IPS-18a (cell line): ENCODE measurements at regions not wholly inside any gene's neighbourhood (a gene's known extent, or its start where the extent isn't known, plus 50 kb on each side); places are given as distances from the start of the nearest gene placed in this dataset.
"Not testable (repeated sequence)": the region's sequence is repeated elsewhere in the genome, so short reads cannot be mapped to it uniquely, and the experiment has no call there.

Source experiments
- H3K27ac ChIP-seq: one replicate; pipeline ENCODE4 v1.5.1; 2013; ENCODE audit warnings: low read length
- H3K27me3 ChIP-seq: one replicate; pipeline ENCODE4 v1.6.1; 2013; ENCODE audit warnings: mild to moderate bottlenecking, low read length; ENCODE audit not compliant: control insufficient read depth, insufficient read depth
- H3K36me3 ChIP-seq: one replicate; pipeline ENCODE4 v1.6.1; 2013; ENCODE audit warnings: low read depth, low read length; ENCODE audit not compliant: control insufficient read depth
- H3K4me1 ChIP-seq: one replicate; pipeline ENCODE4 v1.6.1; 2013; ENCODE audit warnings: low read depth, low read length; ENCODE audit not compliant: control insufficient read depth
- H3K4me3 ChIP-seq: one replicate; pipeline ENCODE4 v1.5.1; 2013; ENCODE audit warnings: low read length
- H3K9ac ChIP-seq: one replicate; pipeline ENCODE4 v1.6.1; 2013; ENCODE audit warnings: mild to moderate bottlenecking, low read length, moderate library complexity
- H3K9me3 ChIP-seq: one replicate; pipeline ENCODE4 v1.6.1; 2013; ENCODE audit warnings: low read depth, low read length; ENCODE audit not compliant: control insufficient read depth

GRCh38 chr7:28900311-28900710 is 57.8 kb downstream of the TRIL start:
- H3K9ac ChIP-seq: no peak overlapping the region
- no peak overlapping the region for H3K27ac ChIP-seq
- no peaks in the 10 kb centered on the region for H3K27me3 ChIP-seq
- H3K36me3 ChIP-seq: no peaks in the 10 kb centered on the region
- peaks cover 34% of the 10 kb centered on the region for H3K4me1 ChIP-seq
- H3K9me3 ChIP-seq: no peaks in the 10 kb centered on the region
- no peak overlapping the region for H3K4me3 ChIP-seq

- no peak overlapping the region for H3K4me3 ChIP-seq
- H3K36me3 ChIP-seq: no peaks in the 10 kb centered on the region
- H3K9ac ChIP-seq: no peak overlapping the region
Measured at GRCh38 chr7:28893888-28894287, 64.2 kb downstream of the TRIL start.

GRCh38 chr7:28891876-28892234 is 66.3 kb downstream of the TRIL start:
- not testable (repeated sequence) for H3K9ac ChIP-seq, H3K4me3 ChIP-seq, H3K9me3 ChIP-seq, H3K36me3 ChIP-seq, H3K27ac ChIP-seq, H3K27me3 ChIP-seq
- peaks cover 28% of the 10 kb centered on the region for H3K4me1 ChIP-seq

More at GRCh38 chr7:28893888-28894287, 64.2 kb downstream of the TRIL start:
- peaks cover 26% of the 10 kb centered on the region for H3K4me1 ChIP-seq
- no peaks in the 10 kb centered on the region for H3K9me3 ChIP-seq
- no peak overlapping the region for H3K27ac ChIP-seq
- H3K27me3 ChIP-seq: no peaks in the 10 kb centered on the region

- Histone ChIP-seq H3K9ac (peak overlapping the region; percentile 53), H3K27me3 (no peaks in the 10 kb centered on the region), H3K4me1 (peaks cover 28% of the 10 kb centered on the region), H3K4me3 (peak overlapping the region; percentile 42), H3K36me3 (no peaks in the 10 kb centered on the region), H3K9me3 (no peaks in the 10 kb centered on the region), H3K27ac (peak overlapping the region; percentile 88)
Measured at GRCh38 chr7:28891192-28891875, 66.8 kb downstream of the TRIL start.

GRCh38 chr7:28890137-28890536 is 68.0 kb downstream of the TRIL start:
- Histone ChIP-seq H3K9me3 (no peaks in the 10 kb centered on the region), H3K27ac (peak overlapping the region; percentile 88), H3K9ac (peak overlapping the region; percentile 53), H3K27me3 (no peaks in the 10 kb centered on the region), H3K4me3 (peak overlapping the region; percentile 42), H3K36me3 (no peaks in the 10 kb centered on the region), H3K4me1 (peaks cover 28% of the 10 kb centered on the region)

- H3K9ac ChIP-seq: no peak overlapping the region
- H3K27ac ChIP-seq: peak overlapping the region; percentile 24
- H3K4me1 ChIP-seq: peaks cover 28% of the 10 kb centered on the region
- H3K36me3 ChIP-seq: no peaks in the 10 kb centered on the region
- H3K9me3 ChIP-seq: no peaks in the 10 kb centered on the region
- no peak overlapping the region for H3K4me3 ChIP-seq
- H3K27me3 ChIP-seq: no peaks in the 10 kb centered on the region
Measured at GRCh38 chr7:28889290-28889689, 68.8 kb downstream of the TRIL start.

GRCh38 chr7:28885771-28886170 is 72.4 kb downstream of the TRIL start:
- no peak overlapping the region for H3K4me3 ChIP-seq

GRCh38 chr7:28882869-28883470 is 75.2 kb downstream of the TRIL start:
- no peaks in the 10 kb centered on the region for H3K27me3 ChIP-seq
- H3K9me3 ChIP-seq: no peaks in the 10 kb centered on the region
- no peak overlapping the region for H3K27ac ChIP-seq
- H3K9ac ChIP-seq: no peak overlapping the region
- no peaks in the 10 kb centered on the region for H3K36me3 ChIP-seq
- peaks cover 5% of the 10 kb centered on the region for H3K4me1 ChIP-seq
- no peak overlapping the region for H3K4me3 ChIP-seq

More at GRCh38 chr7:28885771-28886170, 72.4 kb downstream of the TRIL start:
- H3K27ac ChIP-seq: no peak overlapping the region
- H3K9me3 ChIP-seq: no peaks in the 10 kb centered on the region
- H3K4me1 ChIP-seq: peaks cover 17% of the 10 kb centered on the region
- H3K9ac ChIP-seq: no peak overlapping the region
- H3K27me3 ChIP-seq: no peaks in the 10 kb centered on the region
- no peaks in the 10 kb centered on the region for H3K36me3 ChIP-seq

- Histone ChIP-seq H3K36me3 (no peaks in the 10 kb centered on the region), H3K9me3 (no peaks in the 10 kb centered on the region), H3K27me3 (no peaks in the 10 kb centered on the region), H3K9ac (no peak overlapping the region), H3K4me3 (no peak overlapping the region), H3K27ac (no peak overlapping the region), H3K4me1 (peaks cover 5% of the 10 kb centered on the region)
Measured at GRCh38 chr7:28879105-28879504, 79.0 kb downstream of the TRIL start.

GRCh38 chr7:28878481-28878880 is 79.6 kb downstream of the TRIL start:
- no peaks in the 10 kb centered on the region for H3K27me3 ChIP-seq
- H3K9me3 ChIP-seq: no peaks in the 10 kb centered on the region
- no peak overlapping the region for H3K4me3 ChIP-seq
- no peak overlapping the region for H3K9ac ChIP-seq
- H3K27ac ChIP-seq: no peak overlapping the region
- peaks cover 5% of the 10 kb centered on the region for H3K4me1 ChIP-seq
- no peaks in the 10 kb centered on the region for H3K36me3 ChIP-seq
